C4-2B (cell line): ENCODE measurements at regions not wholly inside any gene's neighbourhood (a gene's known extent, or its start where the extent isn't known, plus 50 kb on each side); places are given as distances from the start of the nearest gene placed in this dataset.

Experiments
- H3K27ac ChIP-seq: fragments of 450-650 bp; 2 replicates; pipeline ENCODE4 v1.5.1; 2017
- ZFX ChIP-seq: fragments of 450-650 bp; IDR thresholded peaks from 2 replicates; pipeline ENCODE4 v1.6.1; 2017
- TF ChIP-seq, protein P1 (sequence below): fragments of 450-650 bp; conservative IDR thresholded peaks from 2 replicates; pipeline ENCODE4 v1.5.1; 2017; ENCODE audit warnings: mild to moderate bottlenecking

DNA sequence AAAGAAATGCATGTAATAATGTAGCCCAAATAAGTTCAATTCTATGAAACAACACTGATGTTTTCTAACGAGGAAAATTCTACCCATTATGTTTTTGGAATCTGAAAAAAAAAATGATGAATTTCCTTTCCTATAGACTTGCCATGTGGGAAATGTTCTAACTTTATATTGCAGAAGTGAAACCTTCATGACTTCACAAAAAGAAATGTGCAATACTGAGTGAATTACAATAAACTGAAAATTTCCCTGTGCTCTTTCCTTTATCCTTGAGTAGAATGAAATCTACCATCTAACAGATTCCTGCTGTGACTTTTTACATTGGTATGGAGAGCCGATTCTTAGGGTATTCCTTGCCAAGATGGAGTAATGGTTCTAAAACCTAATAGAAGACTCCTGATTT lies 1622.5 kb downstream of the MAT2B start:
- no peak for TF ChIP-seq ZFX
- TF ChIP-seq, protein P1, sequence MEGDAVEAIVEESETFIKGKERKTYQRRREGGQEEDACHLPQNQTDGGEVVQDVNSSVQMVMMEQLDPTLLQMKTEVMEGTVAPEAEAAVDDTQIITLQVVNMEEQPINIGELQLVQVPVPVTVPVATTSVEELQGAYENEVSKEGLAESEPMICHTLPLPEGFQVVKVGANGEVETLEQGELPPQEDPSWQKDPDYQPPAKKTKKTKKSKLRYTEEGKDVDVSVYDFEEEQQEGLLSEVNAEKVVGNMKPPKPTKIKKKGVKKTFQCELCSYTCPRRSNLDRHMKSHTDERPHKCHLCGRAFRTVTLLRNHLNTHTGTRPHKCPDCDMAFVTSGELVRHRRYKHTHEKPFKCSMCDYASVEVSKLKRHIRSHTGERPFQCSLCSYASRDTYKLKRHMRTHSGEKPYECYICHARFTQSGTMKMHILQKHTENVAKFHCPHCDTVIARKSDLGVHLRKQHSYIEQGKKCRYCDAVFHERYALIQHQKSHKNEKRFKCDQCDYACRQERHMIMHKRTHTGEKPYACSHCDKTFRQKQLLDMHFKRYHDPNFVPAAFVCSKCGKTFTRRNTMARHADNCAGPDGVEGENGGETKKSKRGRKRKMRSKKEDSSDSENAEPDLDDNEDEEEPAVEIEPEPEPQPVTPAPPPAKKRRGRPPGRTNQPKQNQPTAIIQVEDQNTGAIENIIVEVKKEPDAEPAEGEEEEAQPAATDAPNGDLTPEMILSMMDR: no peak
- no peak overlapping the region for H3K27ac ChIP-seq

DNA sequence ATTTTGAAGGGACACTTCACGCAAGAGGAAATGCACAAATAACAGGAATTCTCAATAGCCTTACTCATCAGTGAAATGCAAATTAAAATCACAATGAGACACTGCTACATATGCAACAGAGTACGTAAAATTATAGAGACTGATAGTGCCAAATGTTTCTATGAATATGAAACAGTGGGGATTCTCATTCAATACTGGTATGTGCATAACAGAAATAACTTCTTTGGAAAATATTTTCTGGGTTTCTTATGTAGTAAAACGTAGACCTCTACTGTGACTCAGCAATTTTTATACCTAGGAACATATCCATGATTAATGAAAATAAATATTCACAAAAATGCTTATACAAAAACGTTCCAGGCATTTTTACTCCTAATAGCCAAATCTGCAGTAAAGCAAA lies 1625.2 kb downstream of the MAT2B start:
- TF ChIP-seq ZFX: no peak
- TF ChIP-seq, protein P1: no peak
- H3K27ac ChIP-seq: no peak overlapping the region

DNA sequence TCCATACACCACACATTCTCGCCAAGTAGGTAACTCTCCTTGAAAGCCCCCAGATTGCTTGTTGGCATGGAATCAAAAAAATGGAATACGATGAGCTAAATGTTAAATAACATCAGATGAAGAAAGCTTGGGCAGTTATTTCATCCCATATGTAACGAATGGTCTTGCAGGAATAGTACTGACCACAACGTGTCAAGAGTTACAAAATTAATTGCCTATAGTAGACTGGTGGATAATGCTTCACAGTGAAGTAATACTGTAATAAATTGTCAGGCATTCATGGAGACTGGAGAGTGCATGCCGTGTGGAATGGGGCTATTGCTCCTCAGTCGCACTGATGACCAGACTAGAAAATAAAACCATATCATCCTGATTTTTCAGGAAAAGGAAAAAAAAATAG lies 1628.7 kb downstream of the MAT2B start:
- no peak for TF ChIP-seq ZFX
- TF ChIP-seq, protein P1: no peak
- no peak overlapping the region for H3K27ac ChIP-seq

DNA sequence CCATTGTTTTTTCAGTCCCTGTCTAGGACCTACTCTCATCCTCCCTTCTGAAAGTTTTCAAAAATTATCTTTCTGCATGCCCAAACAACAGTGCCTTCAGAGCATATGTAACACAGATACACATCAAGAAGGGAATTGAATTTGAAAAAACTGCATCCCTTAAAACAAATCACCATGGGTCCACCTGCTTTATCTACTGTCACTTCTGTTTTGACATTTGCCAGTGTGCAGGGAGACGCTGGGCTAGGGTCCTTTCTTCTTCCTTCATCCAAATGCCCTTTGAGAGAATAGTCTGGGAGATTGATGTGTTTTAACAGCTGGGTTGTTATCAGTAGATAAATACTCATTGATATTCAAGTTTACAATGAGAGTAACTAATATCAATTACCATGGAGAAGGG lies 1630.1 kb downstream of the MAT2B start:
- H3K27ac ChIP-seq: no peak overlapping the region
- TF ChIP-seq ZFX: no peak
- TF ChIP-seq, protein P1: no peak

DNA sequence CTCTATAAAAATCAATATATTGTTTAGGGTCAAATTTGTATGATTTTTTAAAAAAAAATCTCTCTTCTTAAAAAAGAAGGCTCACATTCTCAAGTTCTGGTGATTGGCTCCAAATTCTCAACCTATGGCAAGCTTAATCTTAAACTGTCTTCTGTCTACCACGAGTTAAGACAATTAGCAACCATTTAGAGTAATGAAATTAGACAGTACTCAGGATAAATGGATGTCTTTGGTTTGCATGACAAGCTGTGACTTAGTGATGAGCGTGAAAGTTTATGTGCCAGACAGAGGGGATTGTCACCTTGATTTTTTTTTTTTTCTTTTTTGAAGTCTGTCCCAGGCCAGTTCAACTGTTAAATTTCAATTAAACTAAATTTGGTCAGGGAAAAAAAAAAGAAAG lies 1632.3 kb downstream of the MAT2B start:
- TF ChIP-seq, protein P1: no peak
- no peak for TF ChIP-seq ZFX
- no peak overlapping the region for H3K27ac ChIP-seq

DNA sequence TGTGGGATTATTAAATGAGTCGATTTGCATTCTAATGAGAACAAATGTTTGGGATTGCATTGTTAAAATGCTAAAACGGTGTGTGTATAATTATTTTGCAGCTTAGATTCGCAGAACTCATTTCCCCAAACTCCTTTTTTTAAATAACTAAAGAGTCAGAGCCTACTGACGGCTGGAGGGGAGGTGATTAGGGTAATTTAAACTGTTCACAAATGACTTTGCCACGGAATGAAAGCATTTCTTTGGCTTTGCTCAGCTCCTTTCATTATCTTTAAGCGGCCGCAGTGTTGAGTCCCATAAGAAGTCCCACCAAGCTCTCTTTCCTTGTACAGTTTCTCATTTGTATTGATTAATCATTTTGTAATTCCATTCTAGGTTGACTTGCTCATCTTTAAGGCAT lies 1632.8 kb downstream of the MAT2B start:
- H3K27ac ChIP-seq: no peak overlapping the region
- TF ChIP-seq, protein P1: no peak
- TF ChIP-seq ZFX: no peak

DNA sequence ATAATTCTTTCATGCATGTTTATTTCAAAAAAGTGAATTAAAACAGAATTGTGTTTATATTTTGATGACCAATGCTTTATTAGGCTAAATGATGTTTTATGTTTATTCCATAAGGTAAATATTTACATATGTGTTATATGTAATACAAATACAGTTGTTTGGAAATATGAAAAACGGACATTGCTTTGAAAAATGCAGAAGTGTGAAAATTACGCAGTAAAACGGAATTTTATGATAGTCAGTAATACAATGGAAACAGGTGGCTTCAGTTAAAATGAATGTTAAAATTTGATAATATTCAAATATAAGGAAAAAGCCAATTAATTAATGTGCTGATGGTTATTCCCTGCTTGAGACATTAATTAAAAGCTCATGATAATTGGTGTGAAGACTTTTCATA lies 1633.8 kb downstream of the MAT2B start:
- TF ChIP-seq, protein P1: no peak
- TF ChIP-seq ZFX: no peak
- H3K27ac ChIP-seq: no peak overlapping the region
